VCaP (cell line): ENCODE measurements at regions not wholly inside any gene's neighbourhood (a gene's known extent, or its start where the extent isn't known, plus 50 kb on each side); places are given as distances from the start of the nearest gene placed in this dataset.

Source experiments
- H3K27ac ChIP-seq: fragments of 450-650 bp; 2 replicates; pipeline ENCODE4 v1.5.1; 2017
- TF ChIP-seq, protein P1 (sequence below): fragments of 450-650 bp; conservative IDR thresholded peaks from 2 replicates; pipeline ENCODE4 v1.5.1; 2017; ENCODE audit warnings: mild to moderate bottlenecking, moderate library complexity

DNA sequence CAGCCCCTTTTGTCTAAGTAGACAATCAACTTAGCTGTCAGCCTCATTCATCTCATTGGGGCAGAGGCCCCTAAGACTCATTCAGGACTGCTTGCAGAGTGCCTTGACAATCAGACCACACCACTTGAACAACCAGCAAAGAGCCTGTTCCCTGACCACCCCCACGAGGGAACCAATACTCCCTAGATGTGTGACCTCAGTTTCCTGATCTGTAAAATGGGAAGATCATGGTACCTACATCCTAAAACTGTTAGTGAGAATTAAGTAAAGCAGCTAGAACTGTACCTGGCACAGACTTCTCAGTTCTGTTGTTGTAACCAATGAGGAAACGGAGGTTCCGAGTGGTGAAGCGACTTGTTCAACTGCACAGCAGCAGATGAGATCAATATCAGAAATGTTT is 298.5 kb downstream of the RRAGC start:
- TF ChIP-seq, protein P1, sequence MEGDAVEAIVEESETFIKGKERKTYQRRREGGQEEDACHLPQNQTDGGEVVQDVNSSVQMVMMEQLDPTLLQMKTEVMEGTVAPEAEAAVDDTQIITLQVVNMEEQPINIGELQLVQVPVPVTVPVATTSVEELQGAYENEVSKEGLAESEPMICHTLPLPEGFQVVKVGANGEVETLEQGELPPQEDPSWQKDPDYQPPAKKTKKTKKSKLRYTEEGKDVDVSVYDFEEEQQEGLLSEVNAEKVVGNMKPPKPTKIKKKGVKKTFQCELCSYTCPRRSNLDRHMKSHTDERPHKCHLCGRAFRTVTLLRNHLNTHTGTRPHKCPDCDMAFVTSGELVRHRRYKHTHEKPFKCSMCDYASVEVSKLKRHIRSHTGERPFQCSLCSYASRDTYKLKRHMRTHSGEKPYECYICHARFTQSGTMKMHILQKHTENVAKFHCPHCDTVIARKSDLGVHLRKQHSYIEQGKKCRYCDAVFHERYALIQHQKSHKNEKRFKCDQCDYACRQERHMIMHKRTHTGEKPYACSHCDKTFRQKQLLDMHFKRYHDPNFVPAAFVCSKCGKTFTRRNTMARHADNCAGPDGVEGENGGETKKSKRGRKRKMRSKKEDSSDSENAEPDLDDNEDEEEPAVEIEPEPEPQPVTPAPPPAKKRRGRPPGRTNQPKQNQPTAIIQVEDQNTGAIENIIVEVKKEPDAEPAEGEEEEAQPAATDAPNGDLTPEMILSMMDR, result no peak
- H3K27ac ChIP-seq, result no peak overlapping the region

DNA sequence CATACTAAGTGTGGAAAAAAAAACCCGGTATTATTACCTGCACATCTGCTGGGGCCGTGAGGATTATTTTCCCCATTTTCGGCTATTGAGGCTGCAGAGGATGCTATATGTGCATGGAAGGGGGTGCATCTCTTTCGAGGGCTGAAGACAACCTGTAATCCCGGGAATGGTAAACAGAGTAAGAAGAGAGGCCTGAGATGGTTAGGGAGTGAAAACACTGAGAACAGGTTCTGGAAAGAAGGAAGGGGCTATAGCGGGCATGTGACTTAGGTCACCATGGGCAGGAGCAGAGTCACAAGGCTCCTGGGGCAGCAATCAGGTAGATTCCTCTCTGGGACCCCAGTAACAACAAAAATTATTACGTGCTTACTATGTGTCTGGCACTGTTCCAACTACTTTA is 299.1 kb downstream of the RRAGC start:
- H3K27ac ChIP-seq, result no peak overlapping the region
- TF ChIP-seq, protein P1, result no peak

DNA sequence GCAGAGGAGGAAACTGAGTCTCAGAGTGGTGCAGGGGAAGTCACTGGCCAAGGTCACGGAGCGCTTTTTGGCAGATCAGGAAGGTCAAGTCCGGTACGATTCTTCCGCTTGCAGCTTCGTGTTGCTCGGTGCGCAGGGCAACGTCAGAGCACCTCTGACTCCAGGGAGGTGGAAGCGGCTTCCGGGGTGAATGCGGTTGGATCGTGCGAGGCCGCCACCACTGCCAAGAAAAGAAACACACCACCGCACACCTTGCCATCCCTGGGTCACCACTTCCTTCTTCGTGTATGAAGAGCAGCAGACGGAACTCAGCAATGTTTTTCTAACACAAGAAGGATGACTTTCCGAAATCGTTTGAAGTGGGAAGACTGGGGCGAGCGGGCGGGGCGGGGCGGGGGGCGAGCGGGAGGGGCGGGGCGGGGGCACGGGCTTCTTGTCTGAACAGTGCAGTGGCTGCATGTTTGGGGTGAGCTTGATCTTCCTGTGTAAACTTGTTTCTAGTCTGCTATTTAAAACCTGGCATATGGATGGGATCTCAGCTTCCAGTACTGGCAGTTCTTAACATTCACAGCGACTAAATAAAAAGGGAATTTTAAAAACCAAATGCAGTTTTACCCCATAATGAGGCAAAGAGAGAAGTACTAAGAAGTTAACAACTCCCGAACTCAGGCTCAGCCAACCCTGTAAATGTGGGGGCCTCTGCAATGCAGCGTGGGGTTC is 300.0 kb downstream of the RRAGC start:
- TF ChIP-seq, protein P1, result no peak
- no peak overlapping the region for H3K27ac ChIP-seq

DNA sequence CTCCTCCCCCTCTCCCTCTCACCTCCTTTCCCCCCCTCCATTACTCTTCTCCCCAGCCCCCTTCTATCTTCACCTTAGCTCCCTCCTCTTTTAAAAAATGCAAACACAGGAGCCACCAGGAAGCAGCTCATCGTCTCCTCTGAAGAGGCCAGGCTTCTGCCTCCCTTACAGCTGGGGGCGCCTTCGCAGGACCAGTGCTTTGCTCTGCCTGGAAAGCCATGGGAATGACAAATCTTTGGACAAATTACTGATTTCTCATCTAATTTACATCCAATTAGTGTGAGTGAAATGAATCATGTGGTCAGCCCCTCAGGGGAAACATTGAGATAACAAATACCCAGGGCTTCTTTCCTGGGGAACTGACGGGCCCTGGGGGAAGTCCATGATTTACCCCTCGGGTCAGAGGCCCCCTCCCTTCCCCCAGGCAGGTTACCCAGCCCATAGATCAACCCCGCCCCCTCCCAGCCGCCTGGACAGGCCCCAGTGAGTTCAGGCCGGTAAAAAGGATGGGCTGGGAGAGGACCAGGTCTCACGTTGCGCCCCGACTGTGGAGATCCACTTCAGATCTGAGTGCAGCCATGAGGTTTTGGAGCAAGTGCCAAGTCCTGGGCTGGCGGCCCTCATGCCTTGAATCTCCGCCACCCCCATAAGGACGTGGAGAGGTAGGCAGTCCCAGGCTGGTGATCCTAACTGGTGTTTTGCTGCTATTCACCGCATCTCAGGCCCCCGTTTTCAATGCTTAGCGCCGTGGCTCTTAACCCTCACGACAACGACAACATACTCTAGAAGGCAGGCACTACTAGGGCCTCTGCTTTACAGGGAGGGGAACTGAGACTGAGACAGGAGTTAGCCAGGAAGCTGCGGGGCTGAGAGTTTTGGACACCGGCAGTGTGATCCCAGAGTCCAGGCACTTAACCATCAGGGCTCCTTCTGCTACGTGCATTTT is 300.8 kb downstream of the RRAGC start:
- TF ChIP-seq, protein P1, result no peak
- H3K27ac ChIP-seq, result no peak overlapping the region

DNA sequence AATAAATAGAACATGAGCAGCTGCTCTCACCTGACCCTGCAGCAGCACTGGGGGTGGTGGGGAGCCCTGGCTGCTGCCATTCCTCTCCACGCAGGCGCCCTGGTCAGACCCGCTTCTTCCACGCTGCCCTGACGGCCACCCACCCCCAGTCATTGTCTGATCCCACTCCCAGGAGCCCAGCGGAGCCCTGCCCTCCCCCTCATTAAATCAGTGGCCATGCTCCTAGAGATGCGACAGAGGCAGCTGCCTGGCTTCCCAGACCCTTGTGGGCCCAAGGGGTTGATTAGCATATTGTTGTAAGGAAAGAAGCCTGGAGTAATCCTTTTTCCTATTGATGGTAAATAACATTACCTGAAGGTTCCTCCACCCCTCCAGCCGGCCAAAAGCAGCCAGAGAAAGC is 301.5 kb downstream of the RRAGC start:
- TF ChIP-seq, protein P1, result no peak
- no peak overlapping the region for H3K27ac ChIP-seq

DNA sequence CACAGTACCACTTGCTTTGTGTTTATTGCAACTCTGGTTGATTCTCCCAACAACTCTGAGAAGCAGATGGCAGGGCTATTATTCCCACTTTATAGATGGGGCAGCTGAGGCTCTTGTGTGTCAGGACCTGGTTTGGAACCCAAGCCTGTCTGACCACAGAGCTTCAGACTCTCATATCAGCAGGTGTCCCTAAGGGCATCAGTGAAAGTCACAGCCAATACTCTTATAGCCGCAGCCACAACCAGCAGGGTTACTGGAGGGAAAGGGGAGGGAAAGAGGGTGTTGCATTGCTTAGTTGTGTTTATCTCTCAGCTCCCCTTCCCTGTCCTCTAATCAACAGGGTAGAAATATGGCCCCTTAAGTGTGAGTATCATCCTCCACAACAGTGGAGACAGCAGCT is 304.0 kb downstream of the RRAGC start:
- no peak overlapping the region for H3K27ac ChIP-seq
- TF ChIP-seq, protein P1, result no peak

DNA sequence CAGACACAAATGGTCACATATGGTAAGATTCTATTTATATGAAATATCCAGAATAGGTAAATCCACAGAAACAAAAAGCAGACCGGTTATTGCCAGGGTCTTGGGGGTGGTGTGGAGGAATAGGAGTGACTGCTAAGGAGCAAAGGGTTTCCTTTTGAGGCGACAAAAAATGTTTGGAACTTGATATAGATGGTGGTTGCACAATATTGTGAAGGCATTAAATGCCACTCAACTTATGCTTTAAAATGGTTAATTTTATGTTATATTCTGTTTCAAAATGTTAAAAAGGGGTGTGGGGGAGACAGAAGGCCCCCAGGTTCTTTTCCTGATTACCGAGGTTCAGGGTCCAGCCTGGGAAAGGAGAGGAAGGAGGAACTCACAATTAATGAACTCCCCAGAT is 304.4 kb downstream of the RRAGC start:
- H3K27ac ChIP-seq, result no peak overlapping the region

More for the DNA sequence above, 304.4 kb downstream of the RRAGC start:
- TF ChIP-seq, protein P1, result no peak
